Stimulated activated CD8-positive, alpha-beta memory T cell treated with anti-CD3 and anti-CD28 coated beads, Interleukin-2, amount 100 ng/mL, for 48 hours (primary cell): ENCODE measurements at regions not wholly inside any gene's neighbourhood (a gene's known extent, or its start where the extent isn't known, plus 50 kb on each side); places are given as distances from the start of the nearest gene placed in this dataset.

Experiments
- DNase-seq, 2 donors: peaks; one replicate each; pipeline ENCODE4 v3.0.0-alpha.2; 2020; ENCODE audit warnings: low read depth in 2 of 2

GRCh38 chr18:46378126-46378863, 274.1 kb downstream of the HAUS1 start:
- no peak for DNase-seq

GRCh38 chr18:46378864-46379207, 274.7 kb downstream of the HAUS1 start:
- no peak for DNase-seq

GRCh38 chr18:46379323-46379950, 275.3 kb downstream of the HAUS1 start:
- DNase-seq = no peak

GRCh38 chr18:46385124-46385523, 271.9 kb downstream of the LOXHD1 start:
- DNase-seq = no peak

GRCh38 chr18:46386788-46387187, 270.2 kb downstream of the LOXHD1 start:
- no peak for DNase-seq

- no peak for DNase-seq
These were observed 269.4 kb downstream of the LOXHD1 start for GRCh38 chr18:46387441-46388131.

GRCh38 chr18:46388286-46388685, 268.7 kb downstream of the LOXHD1 start:
- no peak for DNase-seq

GRCh38 chr18:46392576-46392975, 264.4 kb downstream of the LOXHD1 start:
- no peak for DNase-seq

GRCh38 chr18:46393230-46393629, 263.8 kb downstream of the LOXHD1 start:
- DNase-seq = no peak

- no peak for DNase-seq
These were observed 263.1 kb downstream of the LOXHD1 start for GRCh38 chr18:46393961-46394360.

- DNase-seq = no peak
These were observed 261.2 kb downstream of the LOXHD1 start for GRCh38 chr18:46395795-46396194.

GRCh38 chr18:46397174-46397573, 259.8 kb downstream of the LOXHD1 start:
- no peak for DNase-seq

GRCh38 chr18:46398005-46398404, 259.0 kb downstream of the LOXHD1 start:
- no peak for DNase-seq

GRCh38 chr18:46398625-46399024, 258.4 kb downstream of the LOXHD1 start:
- DNase-seq = no peak

- DNase-seq = no peak
These were observed 257.7 kb downstream of the LOXHD1 start for GRCh38 chr18:46399303-46399702.

GRCh38 chr18:46400449-46400848, 256.6 kb downstream of the LOXHD1 start:
- DNase-seq = no peak

- DNase-seq = no peak
These were observed 255.4 kb downstream of the LOXHD1 start for GRCh38 chr18:46401486-46402070.

GRCh38 chr18:46402396-46402795, 254.6 kb downstream of the LOXHD1 start:
- no peak for DNase-seq

- no peak for DNase-seq
These were observed 254.1 kb downstream of the LOXHD1 start for GRCh38 chr18:46402945-46403344.

- no peak for DNase-seq
These were observed 251.0 kb downstream of the LOXHD1 start for GRCh38 chr18:46405832-46406538.

- no peak for DNase-seq
These were observed 250.5 kb downstream of the LOXHD1 start for GRCh38 chr18:46406539-46406932.
